SU-DHL-6 (cell line): ENCODE measurements at regions not wholly inside any gene's neighbourhood (a gene's known extent, or its start where the extent isn't known, plus 50 kb on each side); places are given as distances from the start of the nearest gene placed in this dataset.

Experiments
- H2AFZ ChIP-seq: fragments of 200-600 bp; sonication (generic); 2 replicates; pipeline ENCODE4 v1.6.1; 2014; ENCODE audit warnings: low read depth, mild to moderate bottlenecking, moderate library complexity, mixed read lengths, antibody characterized with exemption, low read length; ENCODE audit not compliant: severe bottlenecking
- H3F3A ChIP-seq: fragments of 200-600 bp; shearing (Covaris generic); 2 replicates; pipeline ENCODE4 v1.6.0; 2016; ENCODE audit warnings: antibody characterized with exemption, mild to moderate bottlenecking; ENCODE audit not compliant: insufficient read depth
- H3K27ac ChIP-seq: fragments of 200-600 bp; sonication (generic); 2 replicates; pipeline ENCODE4 v1.5.1; 2016; ENCODE audit warnings: low read depth, mild to moderate bottlenecking, low read length, moderate library complexity, mixed read lengths
- H3K27me3 ChIP-seq: fragments of 200-600 bp; sonication (generic), shearing (Covaris generic); 2 replicates; pipeline ENCODE4 v1.6.0; 2014; ENCODE audit warnings: mild to moderate bottlenecking, low read length
- H3K36me3 ChIP-seq: fragments of 200-600 bp; sonication (generic); 2 replicates; pipeline ENCODE4 v1.6.1; 2014; ENCODE audit warnings: mild to moderate bottlenecking, low read length, mixed read lengths
- H3K4me2 ChIP-seq: fragments of 300-600, 200-600 bp; shearing (Covaris generic), sonication (generic); 2 replicates; pipeline ENCODE4 v1.6.0; 2014; ENCODE audit warnings: low read length, low read depth, mild to moderate bottlenecking; ENCODE audit not compliant: poor library complexity, severe bottlenecking
- H3K4me3 ChIP-seq: fragments of 200-600 bp; sonication (generic); 2 replicates; pipeline ENCODE4 v1.5.1; 2014; ENCODE audit warnings: antibody characterized with exemption, low read length, mild to moderate bottlenecking, mixed read lengths; ENCODE audit not compliant: insufficient read depth, poor library complexity, severe bottlenecking
- H3K79me2 ChIP-seq: fragments of 200-600 bp; sonication (generic); 2 replicates; pipeline ENCODE4 v1.6.1; 2014; ENCODE audit warnings: mild to moderate bottlenecking, low read length, moderate library complexity; ENCODE audit not compliant: insufficient read depth
- H3K9ac ChIP-seq: fragments of 200-600 bp; sonication (generic); 2 replicates; pipeline ENCODE4 v1.7.0; 2014; ENCODE audit warnings: mild to moderate bottlenecking, low read length
- H3K9me2 ChIP-seq: fragments of 200-600 bp; sonication (generic); replicated peaks from 2 replicates; pipeline ENCODE4 v1.6.1; 2014; ENCODE audit warnings: low read length; ENCODE audit not compliant: insufficient read depth
- H3K9me3 ChIP-seq: fragments of 200-600 bp; sonication (generic); 2 replicates; pipeline ENCODE4 v1.6.1; 2014; ENCODE audit warnings: low read length, mixed read lengths; ENCODE audit not compliant: insufficient read depth
- H4K20me1 ChIP-seq: fragments of 200-600 bp; sonication (generic); 2 replicates; pipeline ENCODE4 v1.6.1; 2014; ENCODE audit warnings: low read depth, mild to moderate bottlenecking, antibody characterized with exemption, low read length, moderate library complexity, mixed read lengths
- CTCF ChIP-seq: fragments of 200-600 bp; sonication (generic); IDR thresholded peaks from one replicate; pipeline ENCODE4 v1.5.1; 2017; ENCODE audit warnings: antibody characterized with exemption, mild to moderate bottlenecking, low read length, moderate library complexity; ENCODE audit not compliant: insufficient read depth, poor library complexity, severe bottlenecking
- EZH2phosphoT487 ChIP-seq: fragments of 200-600 bp; sonication (generic), shearing (Covaris generic); conservative IDR thresholded peaks from 2 replicates; pipeline ENCODE4 v1.6.1; 2018; ENCODE audit warnings: mild to moderate bottlenecking, antibody characterized with exemption, low read length, moderate library complexity, mixed read lengths

GRCh38 chr15:29550834-29551465, 271.3 kb downstream of the TJP1 start:
- H3K9me3 ChIP-seq = no peaks in the 10 kb centered on the region
- no peaks in the 10 kb centered on the region for H3F3A ChIP-seq
- H3K4me2 ChIP-seq = no peak overlapping the region
- no peak overlapping the region for H3K9ac ChIP-seq
- no peaks in the 10 kb centered on the region for H3K36me3 ChIP-seq
- H3K9me2 ChIP-seq = no peaks in the 10 kb centered on the region
- TF ChIP-seq CTCF (no peak), EZH2phosphoT487 (no peak)
- no peak overlapping the region for H3K27ac ChIP-seq
- H4K20me1 ChIP-seq = no peaks in the 10 kb centered on the region
- H3K27me3 ChIP-seq = no peaks in the 10 kb centered on the region
- no peaks in the 10 kb centered on the region for H3K79me2 ChIP-seq
- H2AFZ ChIP-seq = no peak overlapping the region
- H3K4me3 ChIP-seq = no peak overlapping the region

- H2AFZ ChIP-seq = no peak overlapping the region
- H3K4me3 ChIP-seq = no peak overlapping the region
- H3K9ac ChIP-seq = no peak overlapping the region
- no peak overlapping the region for H3K27ac ChIP-seq
- no peaks in the 10 kb centered on the region for H3K9me2 ChIP-seq
- TF ChIP-seq EZH2phosphoT487 = no peak
- TF ChIP-seq CTCF = no peak
- H3K79me2 ChIP-seq = no peaks in the 10 kb centered on the region
- no peaks in the 10 kb centered on the region for H4K20me1 ChIP-seq
- H3K4me2 ChIP-seq = no peak overlapping the region
- no peaks in the 10 kb centered on the region for H3K27me3 ChIP-seq
- H3F3A ChIP-seq = no peaks in the 10 kb centered on the region
- no peaks in the 10 kb centered on the region for H3K36me3 ChIP-seq
- H3K9me3 ChIP-seq = no peaks in the 10 kb centered on the region
Measured at GRCh38 chr15:29548006-29548405, 274.3 kb downstream of the TJP1 start.

- Histone ChIP-seq H3K27me3 (no peaks in the 10 kb centered on the region), H3K9me3 (no peaks in the 10 kb centered on the region), H3K9ac (no peak overlapping the region)
Measured at GRCh38 chr15:29544513-29545128, 275.0 kb upstream of the NSMCE3 start.

More at GRCh38 chr15:29544513-29545128, 275.0 kb upstream of the NSMCE3 start:
- Histone ChIP-seq H3K9me2 (no peaks in the 10 kb centered on the region), H3K27ac (no peak overlapping the region), H3K4me2 (no peak overlapping the region), H3K4me3 (no peak overlapping the region), H3K79me2 (no peaks in the 10 kb centered on the region), H4K20me1 (no peaks in the 10 kb centered on the region), H3K36me3 (no peaks in the 10 kb centered on the region), H3F3A (no peaks in the 10 kb centered on the region), H2AFZ (no peak overlapping the region)
- TF ChIP-seq CTCF = no peak
- TF ChIP-seq EZH2phosphoT487 = no peak
